C4-2B (cell line): ENCODE measurements at regions not wholly inside any gene's neighbourhood (a gene's known extent, or its start where the extent isn't known, plus 50 kb on each side); places are given as distances from the start of the nearest gene placed in this dataset.

Source experiments
- H3K27ac ChIP-seq: fragments of 450-650 bp; 2 replicates; pipeline ENCODE4 v1.5.1; 2017
- ZFX ChIP-seq: fragments of 450-650 bp; IDR thresholded peaks from 2 replicates; pipeline ENCODE4 v1.6.1; 2017
- TF ChIP-seq, protein P1 (sequence below): fragments of 450-650 bp; conservative IDR thresholded peaks from 2 replicates; pipeline ENCODE4 v1.5.1; 2017; ENCODE audit warnings: mild to moderate bottlenecking

DNA sequence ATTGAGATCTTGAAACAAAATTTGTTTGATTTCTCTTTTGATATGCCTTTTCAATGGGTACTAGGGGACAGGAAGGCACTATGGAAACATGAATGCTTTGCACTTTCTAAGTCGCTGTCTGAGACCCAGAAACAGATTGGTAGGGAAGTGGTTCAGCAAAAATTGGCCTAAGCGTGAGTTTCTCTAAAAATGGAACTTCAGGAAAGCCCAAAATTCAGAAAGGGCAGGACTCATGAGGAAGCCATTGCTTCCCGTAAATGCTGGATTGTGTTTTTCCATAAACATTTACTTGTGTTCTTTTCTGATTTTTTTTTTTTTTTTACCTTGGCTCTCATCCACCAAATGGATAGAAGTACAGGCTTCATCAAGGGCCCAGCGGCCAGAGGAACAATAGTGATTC lies 123.7 kb upstream of the ATP1B1 start:
- no peak overlapping the region for H3K27ac ChIP-seq
- TF ChIP-seq, protein P1, sequence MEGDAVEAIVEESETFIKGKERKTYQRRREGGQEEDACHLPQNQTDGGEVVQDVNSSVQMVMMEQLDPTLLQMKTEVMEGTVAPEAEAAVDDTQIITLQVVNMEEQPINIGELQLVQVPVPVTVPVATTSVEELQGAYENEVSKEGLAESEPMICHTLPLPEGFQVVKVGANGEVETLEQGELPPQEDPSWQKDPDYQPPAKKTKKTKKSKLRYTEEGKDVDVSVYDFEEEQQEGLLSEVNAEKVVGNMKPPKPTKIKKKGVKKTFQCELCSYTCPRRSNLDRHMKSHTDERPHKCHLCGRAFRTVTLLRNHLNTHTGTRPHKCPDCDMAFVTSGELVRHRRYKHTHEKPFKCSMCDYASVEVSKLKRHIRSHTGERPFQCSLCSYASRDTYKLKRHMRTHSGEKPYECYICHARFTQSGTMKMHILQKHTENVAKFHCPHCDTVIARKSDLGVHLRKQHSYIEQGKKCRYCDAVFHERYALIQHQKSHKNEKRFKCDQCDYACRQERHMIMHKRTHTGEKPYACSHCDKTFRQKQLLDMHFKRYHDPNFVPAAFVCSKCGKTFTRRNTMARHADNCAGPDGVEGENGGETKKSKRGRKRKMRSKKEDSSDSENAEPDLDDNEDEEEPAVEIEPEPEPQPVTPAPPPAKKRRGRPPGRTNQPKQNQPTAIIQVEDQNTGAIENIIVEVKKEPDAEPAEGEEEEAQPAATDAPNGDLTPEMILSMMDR = no peak
- no peak for TF ChIP-seq ZFX

DNA sequence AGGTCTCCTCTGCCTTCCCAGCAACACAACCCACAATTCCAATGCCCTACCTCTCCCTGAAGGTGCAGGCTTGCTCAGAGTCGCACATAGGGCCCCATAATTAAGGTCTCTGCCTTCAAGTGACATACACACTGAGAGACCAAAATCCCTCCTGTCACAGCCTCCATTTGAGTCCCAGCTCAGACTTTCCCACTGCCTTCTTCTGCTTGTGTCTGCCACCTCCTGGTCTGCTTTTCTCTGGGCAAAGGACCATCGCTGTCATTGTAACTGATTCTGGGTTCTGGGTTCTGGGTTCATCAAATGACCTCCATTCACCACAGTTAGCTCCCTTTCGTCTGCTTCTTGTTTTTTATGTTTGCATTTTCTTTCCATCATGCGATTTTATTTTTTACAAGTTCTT lies 119.2 kb upstream of the ATP1B1 start:
- TF ChIP-seq ZFX = no peak
- TF ChIP-seq, protein P1 = no peak
- no peak overlapping the region for H3K27ac ChIP-seq

DNA sequence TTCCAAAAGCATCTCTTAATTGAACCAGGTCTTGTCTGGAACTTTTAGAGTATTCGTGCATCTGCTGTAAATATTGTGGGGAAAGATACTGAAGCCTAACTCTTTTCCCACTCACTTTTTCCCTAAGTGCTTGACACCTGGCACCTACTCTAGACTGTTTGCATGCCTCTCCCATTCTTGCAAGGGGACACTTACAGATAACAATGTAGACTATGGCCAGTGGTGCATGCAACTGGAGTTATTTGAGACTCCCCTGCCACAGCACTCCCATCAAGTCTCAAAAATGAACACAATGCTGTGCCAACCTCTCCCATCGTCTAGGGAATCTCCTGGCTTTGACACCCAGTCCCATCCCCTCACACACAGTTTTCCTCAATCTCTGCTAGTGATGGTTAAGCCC lies 118.6 kb upstream of the ATP1B1 start:
- TF ChIP-seq ZFX = no peak
- TF ChIP-seq, protein P1 = no peak
- no peak overlapping the region for H3K27ac ChIP-seq

DNA sequence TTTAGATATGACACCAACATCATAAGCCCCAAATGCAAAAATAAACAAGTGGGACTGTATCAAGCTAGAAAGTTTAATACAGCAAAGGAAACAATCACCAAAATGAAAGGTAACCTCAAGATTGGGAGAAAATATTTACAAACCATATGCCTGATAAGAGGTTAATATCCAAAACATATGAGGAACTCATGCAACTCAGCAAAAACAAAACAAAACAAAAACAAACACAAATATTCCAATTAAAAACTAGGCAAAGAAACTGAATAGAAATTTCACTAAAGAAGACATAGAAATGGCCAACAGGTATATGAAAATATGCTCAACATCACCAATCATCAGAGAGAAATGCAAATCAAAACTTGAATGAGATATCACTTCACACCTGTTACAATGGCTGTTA lies 116.5 kb upstream of the ATP1B1 start:
- TF ChIP-seq, protein P1 = no peak
- no peak for TF ChIP-seq ZFX
- no peak overlapping the region for H3K27ac ChIP-seq

DNA sequence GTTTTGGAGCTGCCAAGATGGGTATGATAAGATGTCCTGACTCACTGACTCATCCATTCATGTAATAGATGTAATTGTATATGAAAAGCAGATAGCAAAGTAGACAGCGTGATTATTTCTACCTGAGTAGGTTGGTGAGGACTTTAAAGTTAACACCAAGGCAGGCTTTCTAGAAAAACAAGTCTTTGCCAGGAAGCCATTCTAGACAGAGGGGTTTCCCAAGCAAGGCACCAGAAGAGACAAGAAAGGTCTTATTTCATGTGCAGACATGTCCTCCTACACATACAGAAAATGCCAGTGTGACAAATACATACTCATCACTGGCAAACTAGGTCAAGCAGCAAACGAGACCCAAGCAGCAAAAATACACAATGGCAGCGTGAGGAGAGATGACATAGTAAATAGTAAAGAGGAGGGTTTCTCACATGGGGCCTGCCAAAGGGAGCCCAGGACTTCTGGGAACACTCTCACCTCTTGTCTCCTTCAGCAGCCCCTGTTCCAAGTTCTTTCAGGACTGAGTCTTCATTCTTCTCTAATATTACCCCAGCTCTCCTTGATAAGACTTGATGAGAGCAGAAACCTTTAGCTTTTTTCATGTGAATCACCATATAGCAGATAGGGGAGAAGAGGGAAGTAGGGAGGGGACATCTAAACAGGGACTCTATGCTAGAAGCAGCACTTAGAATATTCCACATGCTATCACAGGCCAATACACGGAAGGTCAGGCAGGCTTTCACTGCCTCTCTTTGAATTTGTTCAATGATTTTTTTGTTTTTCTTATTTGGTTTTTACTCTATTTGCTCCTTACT lies 114.6 kb upstream of the ATP1B1 start:
- TF ChIP-seq, protein P1 = no peak
- TF ChIP-seq ZFX = no peak
- no peak overlapping the region for H3K27ac ChIP-seq

DNA sequence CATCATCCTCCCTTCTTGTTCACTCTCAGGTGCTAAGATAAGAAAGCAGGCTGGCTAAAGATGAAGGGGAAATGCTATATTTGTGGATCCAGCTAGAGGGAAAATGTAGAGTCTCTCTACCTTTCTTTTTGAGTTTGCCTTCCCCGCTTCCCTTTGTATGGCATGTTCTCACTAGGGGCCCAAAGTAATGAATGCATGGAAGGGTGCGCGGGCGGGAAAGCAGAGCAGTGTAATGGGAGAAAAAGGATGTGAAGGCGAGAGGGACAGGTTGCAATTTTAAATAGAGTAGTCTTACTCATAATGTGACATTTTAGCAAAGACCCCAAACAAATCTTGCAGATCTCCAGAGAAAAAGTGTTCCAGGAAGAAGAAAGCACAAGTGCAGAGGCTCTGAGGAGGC lies 105.1 kb upstream of the ATP1B1 start:
- TF ChIP-seq, protein P1 = no peak
- TF ChIP-seq ZFX = no peak
- no peak overlapping the region for H3K27ac ChIP-seq

DNA sequence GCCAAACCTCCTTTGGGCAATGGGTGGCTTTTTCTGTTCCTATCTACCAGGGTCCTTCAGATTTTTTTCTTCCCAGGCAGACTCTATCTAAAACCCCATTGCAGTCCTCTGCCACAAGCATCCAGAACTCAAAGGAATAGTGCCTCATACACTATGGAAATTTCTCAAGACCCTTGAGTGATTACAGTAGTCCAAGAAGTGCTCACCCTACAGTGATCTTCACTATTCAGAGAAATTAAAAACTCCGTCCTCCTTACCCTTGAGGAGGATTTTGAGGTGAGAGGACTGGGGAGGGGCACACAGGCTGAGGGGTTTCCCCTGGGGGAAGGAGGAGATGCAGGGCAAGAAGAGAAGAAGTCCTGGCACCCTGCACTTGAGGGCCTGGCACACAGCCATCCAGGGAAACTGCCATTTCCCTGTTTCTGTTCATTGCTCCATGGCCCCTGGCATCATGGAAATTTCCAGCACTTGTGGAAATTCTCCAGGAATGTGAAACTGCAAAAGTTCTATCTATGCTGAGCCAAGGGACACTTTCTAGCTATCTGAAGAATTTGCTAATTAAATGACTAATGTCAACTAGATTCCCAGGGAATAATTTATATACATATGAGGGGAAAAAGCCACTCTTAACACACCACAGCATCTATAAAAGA lies 102.5 kb upstream of the ATP1B1 start:
- H3K27ac ChIP-seq = no peak overlapping the region
- no peak for TF ChIP-seq ZFX
